Skin of body (tissue), 1 donor: ENCODE measurements at regions not wholly inside any gene's neighbourhood (a gene's known extent, or its start where the extent isn't known, plus 50 kb on each side); places are given as distances from the start of the nearest gene placed in this dataset.
"Not testable (repeated sequence)": the region's sequence is repeated elsewhere in the genome, so short reads cannot be mapped to it uniquely, and the experiment has no call there.

Source experiments
- DNase-seq: peaks from one replicate; lab custom pipeline; 2025; lab: John Stamatoyannopoulos, UW

DNA sequence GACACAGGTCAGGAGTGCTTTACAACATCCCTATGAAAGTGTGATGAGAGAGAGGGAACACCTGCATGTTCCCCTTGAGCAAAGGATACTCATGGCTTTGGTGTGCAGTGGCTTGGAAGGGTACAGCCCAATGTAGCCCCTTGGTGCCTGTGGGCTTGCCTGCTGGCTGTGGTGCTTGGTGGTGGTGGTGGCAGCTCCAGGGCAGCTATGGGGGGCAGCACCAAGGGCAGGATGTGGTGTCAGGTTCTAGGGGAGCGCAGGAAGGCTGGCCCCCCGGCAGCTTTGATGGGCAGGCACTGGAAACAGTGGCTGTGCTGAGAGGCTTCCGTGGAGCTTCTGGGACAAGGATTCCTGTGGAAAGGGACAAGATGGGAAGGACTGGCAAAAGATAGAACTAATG lies 464.0 kb upstream of the ZMIZ1 start:
- no peak for DNase-seq

GRCh38 chr10:78605800-78606350 lies 462.9 kb upstream of the ZMIZ1 start:
- DNase-seq = no peak

GRCh38 chr10:78606766-78607165 lies 462.0 kb upstream of the ZMIZ1 start:
- DNase-seq = not testable (repeated sequence)

DNA sequence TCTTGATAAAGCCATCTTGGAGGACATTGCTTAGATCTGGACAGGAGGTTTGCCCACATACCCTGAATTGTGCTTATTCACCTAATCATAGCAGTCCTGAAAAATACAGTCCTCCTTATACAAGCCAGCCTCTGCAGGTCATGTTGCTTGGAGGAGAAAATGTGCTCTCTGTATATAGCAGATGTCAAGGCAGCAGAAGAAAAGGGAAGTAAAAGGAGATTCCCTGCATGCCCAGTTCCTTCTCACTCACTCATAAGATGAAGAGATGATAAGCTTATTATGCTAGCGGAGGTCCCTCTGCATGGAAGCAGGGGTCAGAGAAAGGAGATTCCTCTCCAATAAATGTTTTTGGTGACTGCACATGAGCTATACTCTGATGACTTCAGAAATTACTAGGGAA lies 458.8 kb upstream of the ZMIZ1 start:
- no peak for DNase-seq

GRCh38 chr10:78613132-78613531 lies 455.6 kb upstream of the ZMIZ1 start:
- DNase-seq = no peak

DNA sequence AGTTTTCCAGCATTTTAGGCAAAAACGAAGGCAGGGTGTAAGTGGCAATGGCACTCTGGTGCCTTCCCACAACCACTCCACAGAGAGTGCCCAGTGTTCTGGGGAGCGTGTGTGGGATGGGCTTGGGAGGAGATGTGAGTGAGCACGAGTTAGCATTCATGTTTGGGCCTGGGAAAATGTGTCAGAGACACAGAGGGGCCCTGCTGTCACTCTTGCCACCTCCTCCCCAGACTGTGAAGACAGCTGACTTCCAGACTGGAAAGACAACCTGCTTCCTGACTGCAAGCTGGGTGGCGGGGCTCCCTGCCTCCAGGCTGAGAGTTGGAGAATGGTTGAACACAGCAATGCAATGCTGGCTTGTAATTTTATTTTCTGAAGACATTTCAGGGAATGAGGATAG lies 454.5 kb upstream of the ZMIZ1 start:
- no peak for DNase-seq

DNA sequence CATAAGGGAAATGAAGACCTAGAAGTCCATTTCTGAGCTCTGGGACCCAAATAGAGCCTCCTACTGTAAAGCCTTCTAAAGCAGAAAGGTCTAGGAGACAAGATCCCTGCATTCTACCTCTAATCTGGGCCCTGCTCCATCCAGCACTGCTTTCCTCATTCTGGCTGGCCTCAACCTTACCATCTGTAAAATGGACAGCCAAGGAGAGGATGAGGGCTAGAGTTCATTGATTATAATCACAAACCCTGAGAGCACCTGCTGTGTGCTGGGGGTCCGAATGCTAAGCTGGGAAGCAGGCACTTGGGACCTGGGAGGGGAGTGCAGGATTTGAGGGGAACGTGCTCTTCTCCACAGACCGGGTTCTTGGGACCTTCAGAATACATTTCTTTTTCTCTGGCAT lies 454.0 kb upstream of the ZMIZ1 start:
- DNase-seq = no peak

DNA sequence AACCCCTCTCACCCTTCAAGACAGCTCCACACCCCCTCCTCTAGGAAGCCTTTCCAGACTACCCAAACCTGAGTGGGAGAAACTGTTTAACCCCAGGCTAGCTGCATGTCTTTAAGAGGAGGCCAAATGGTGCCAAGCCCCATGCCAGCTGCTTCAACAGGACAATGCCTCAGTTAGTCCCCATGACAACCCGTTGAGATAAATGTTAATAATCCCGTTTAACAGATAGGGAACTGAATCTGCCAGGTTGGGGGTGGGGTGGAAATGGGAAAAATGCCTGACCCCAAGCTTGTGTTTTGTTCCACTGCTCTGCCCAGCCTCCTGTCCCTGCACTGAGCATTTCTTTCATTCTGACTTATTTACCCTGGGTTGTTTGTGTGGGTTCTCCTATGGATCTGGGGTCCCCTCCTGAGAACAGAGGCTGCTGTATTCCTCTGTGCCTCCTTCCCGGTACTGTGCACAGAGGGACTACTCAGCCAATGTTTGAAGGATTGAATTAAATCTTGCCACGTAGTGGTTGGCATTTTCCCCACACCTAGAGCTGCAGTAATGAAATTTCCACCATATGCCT lies 452.6 kb upstream of the ZMIZ1 start:
- no peak for DNase-seq

- no peak for DNase-seq
Observed at GRCh38 chr10:78617115-78617514, 451.7 kb upstream of the ZMIZ1 start.

- DNase-seq = no peak
Observed at GRCh38 chr10:78617631-78618030, 451.1 kb upstream of the ZMIZ1 start.

DNA sequence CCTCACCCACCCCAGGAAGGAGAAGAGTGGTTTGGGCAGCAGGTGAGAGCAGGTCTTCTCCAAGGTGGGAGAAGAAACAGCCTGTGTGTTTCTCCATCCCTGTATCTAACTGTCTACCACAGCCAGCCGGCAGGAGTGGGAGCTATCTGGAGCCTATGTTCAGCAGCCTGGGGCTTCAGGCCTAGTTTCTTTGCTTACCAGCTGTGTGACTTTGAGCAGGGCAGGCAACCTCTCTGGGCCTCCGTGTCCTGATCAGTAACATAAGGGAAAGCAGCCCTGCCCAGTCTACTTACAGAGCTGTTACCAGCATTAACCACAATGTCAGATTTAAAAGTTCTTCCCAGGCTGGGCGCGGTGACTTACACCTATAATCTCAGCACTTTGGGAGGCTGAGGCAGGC lies 450.7 kb upstream of the ZMIZ1 start:
- DNase-seq = no peak

GRCh38 chr10:78619115-78619851 lies 449.5 kb upstream of the ZMIZ1 start:
- no peak for DNase-seq

DNA sequence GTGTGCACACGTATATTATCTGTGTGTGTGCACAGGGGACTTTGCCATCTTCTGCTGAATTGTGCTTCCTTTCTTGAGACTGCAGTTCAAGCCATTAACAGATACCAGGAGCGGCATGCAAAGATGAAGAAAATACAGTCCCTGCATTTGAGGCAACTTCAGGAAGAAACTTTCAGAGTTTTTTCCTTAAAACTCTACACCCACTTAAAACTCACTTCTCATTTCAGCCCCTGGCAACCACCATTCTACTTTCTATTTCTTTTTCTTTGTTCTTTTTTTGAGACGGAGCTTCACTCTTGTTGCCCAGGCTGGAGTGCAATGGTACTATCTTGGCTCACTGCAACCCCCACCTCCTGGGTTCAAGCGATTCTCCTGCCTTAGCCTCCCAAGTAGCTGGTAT lies 448.9 kb upstream of the ZMIZ1 start:
- no peak for DNase-seq

DNA sequence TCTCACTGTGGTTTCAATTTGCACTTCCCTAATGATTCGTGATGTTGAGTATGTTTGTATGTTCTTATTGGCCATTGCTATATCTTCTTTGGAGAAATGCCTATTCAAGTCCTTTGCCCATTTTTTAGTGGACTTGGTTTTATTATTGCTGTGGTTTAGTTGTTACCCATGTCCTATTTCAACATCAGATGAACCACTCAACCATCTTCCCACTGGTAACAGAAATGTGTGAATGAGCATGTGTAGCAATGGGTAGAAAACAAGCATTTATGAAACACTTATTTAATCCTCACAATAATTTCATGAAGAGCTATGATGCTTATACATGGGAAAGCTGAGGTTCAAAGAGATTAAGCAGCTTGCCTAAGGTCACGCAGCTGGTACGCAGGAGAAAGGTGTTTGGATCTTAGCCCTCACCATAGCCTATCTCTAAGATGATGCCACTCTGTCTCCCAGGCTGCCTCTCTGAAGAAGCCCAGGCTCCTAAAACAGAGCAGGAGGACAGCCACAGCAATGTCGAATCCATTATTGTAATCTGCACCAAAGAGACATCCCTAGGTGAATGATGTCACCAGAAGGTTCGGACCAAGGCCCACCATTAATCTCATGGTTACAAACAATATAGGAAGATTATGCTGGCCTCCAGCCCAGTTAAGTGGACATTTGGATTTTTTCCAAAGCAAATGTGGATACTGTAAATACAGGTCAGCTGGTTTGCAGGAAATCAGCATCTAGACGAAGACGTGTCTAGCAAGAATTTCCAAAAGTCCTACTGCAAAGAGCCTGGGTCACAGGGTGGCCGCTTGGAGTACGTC lies 447.6 kb upstream of the ZMIZ1 start:
- no peak for DNase-seq

DNA sequence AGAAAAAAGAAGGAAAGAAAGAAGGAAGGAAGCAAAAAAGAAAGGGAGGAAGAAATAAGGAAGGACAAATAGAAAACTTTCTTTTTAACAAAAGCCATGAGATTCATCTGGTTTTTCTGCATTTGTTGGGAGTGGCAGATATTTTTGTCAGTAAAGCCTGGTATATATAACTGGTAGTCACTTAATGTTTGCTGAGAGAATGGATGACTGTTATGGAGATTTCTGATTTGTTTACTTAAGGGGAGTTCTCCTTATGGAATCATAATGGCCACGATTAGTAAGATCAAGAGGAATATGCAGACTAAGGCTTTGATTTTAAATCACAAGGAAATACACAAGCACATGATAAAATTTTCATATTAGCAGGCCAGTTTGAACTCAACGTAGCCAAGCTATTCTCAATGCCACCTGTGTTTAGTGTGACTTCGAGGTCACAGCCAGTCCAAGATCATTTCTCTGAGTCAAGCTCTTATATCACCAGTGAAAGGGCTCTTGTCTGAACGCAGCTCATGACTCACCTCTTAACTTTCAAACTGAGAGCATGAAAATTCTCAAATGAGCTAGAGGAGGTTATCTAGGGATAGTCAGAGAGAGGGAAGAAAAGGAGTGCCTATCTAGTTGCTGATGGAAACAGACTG lies 445.1 kb upstream of the ZMIZ1 start:
- DNase-seq = no peak

GRCh38 chr10:78624791-78625190 lies 444.0 kb upstream of the ZMIZ1 start:
- no peak for DNase-seq

- no peak for DNase-seq
Observed at GRCh38 chr10:78626471-78626870, 442.3 kb upstream of the ZMIZ1 start.

- DNase-seq = no peak
Observed at GRCh38 chr10:78627254-78627795, 441.4 kb upstream of the ZMIZ1 start.

- no peak for DNase-seq
Observed at GRCh38 chr10:78628976-78629375, 439.8 kb upstream of the ZMIZ1 start.

DNA sequence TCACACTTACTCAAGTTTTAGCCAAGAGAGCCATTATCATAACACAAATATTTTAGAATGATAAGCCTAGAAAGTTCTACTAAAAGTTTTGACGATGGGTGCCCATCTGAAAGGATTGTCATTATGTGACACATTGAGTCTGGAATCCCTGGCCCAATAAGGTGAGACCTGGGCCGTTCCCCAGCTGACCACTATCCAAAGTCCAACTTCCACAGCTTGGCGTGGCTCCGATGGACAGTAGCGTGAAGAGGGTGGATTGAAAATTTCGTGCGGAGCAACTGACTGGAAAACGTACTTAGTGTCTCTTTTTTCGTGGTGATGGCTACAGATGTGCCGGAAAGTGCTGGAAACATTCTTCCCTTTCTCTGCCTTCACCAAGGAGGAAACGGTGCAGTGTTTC lies 439.0 kb upstream of the ZMIZ1 start:
- DNase-seq = no peak
